Astrocyte (in vitro differentiated cells and primary cell): ENCODE measurements at regions not wholly inside any gene's neighbourhood (a gene's known extent, or its start where the extent isn't known, plus 50 kb on each side); places are given as distances from the start of the nearest gene placed in this dataset.

Experiments used
- DNase-seq: peaks from one replicate; pipeline ENCODE4 v3.0.0-alpha.2; 2010; ENCODE audit warnings: low read depth
- FAIRE-seq: peaks from 2 replicates; lab custom pipeline; 2011; peaks lifted over from hg19 to GRCh38; lab: Jason Lieb, UNC
- H2AFZ ChIP-seq: 2 replicates; pipeline ENCODE4 v1.6.0; 2012; ENCODE audit warnings: low read depth, low read length, inconsistent platforms
- H3K27ac ChIP-seq: 2 replicates; pipeline ENCODE4 v1.5.1; 2011; ENCODE audit warnings: low read depth, low read length, inconsistent platforms
- H3K27me3 ChIP-seq: 2 replicates; pipeline ENCODE4 v1.6.0; 2011; ENCODE audit warnings: low read length, inconsistent platforms; ENCODE audit not compliant: insufficient read depth
- H3K36me3 ChIP-seq: 2 replicates; pipeline ENCODE4 v1.5.1; 2011; ENCODE audit warnings: low read length, inconsistent platforms; ENCODE audit not compliant: insufficient read depth
- H3K4me1 ChIP-seq: 2 replicates; pipeline ENCODE4 v1.5.1; 2011; ENCODE audit warnings: low read length, inconsistent platforms; ENCODE audit not compliant: insufficient read depth
- H3K4me2 ChIP-seq: 2 replicates; pipeline ENCODE4 v1.6.0; 2012; ENCODE audit warnings: low read length, inconsistent platforms
- H3K4me3 ChIP-seq: 2 replicates; pipeline ENCODE4 v1.5.1; 2011; ENCODE audit warnings: low read depth, mild to moderate bottlenecking, low read length, inconsistent platforms; ENCODE audit not compliant: insufficient read depth
- H3K79me2 ChIP-seq: 2 replicates; pipeline ENCODE4 v1.6.0; 2012; ENCODE audit warnings: mild to moderate bottlenecking, low read length, inconsistent platforms; ENCODE audit not compliant: insufficient read depth
- H3K9ac ChIP-seq: 2 replicates; pipeline ENCODE4 v1.6.0; 2012; ENCODE audit warnings: mild to moderate bottlenecking, low read length, inconsistent platforms
- H3K9me3 ChIP-seq: 2 replicates; pipeline ENCODE4 v1.5.1; 2012; ENCODE audit warnings: low read depth, mild to moderate bottlenecking, low read length, inconsistent platforms; ENCODE audit not compliant: insufficient read depth
- H4K20me1 ChIP-seq: 2 replicates; pipeline ENCODE4 v1.6.0; 2012; ENCODE audit warnings: low read length, inconsistent platforms; ENCODE audit not compliant: insufficient read depth
- H3K27ac Mint-ChIP-seq: one replicate; pipeline ENCODE4 v1.8.0; 2021; ENCODE audit warnings: mild to moderate bottlenecking, mixed read lengths; ENCODE audit not compliant: unreplicated experiment
- H3K27me3 Mint-ChIP-seq: one replicate; pipeline ENCODE4 v1.8.0; 2021; ENCODE audit warnings: low read depth, mixed read lengths; ENCODE audit not compliant: unreplicated experiment
- H3K36me3 Mint-ChIP-seq: one replicate; pipeline ENCODE4 v1.8.0; 2021; ENCODE audit warnings: low read depth, mixed read lengths; ENCODE audit not compliant: unreplicated experiment
- H3K4me1 Mint-ChIP-seq: one replicate; pipeline ENCODE4 v1.8.0; 2021; ENCODE audit warnings: low read depth, mixed read lengths; ENCODE audit not compliant: unreplicated experiment
- H3K4me3 Mint-ChIP-seq: one replicate; pipeline ENCODE4 v1.8.0; 2021; ENCODE audit warnings: mild to moderate bottlenecking, moderate library complexity, mixed read lengths; ENCODE audit not compliant: unreplicated experiment
- H3K9me3 Mint-ChIP-seq: one replicate; pipeline ENCODE4 v1.8.0; 2021; ENCODE audit warnings: mild to moderate bottlenecking, mixed read lengths; ENCODE audit not compliant: unreplicated experiment
- CTCF ChIP-seq: IDR thresholded peaks from 2 replicates; pipeline ENCODE4 v1.5.1; 2011; ENCODE audit warnings: low read depth, mild to moderate bottlenecking, inconsistent platforms, low read length, moderate library complexity; ENCODE audit not compliant: insufficient read depth
- EZH2 ChIP-seq: IDR thresholded peaks from 2 replicates; pipeline ENCODE4 v1.6.1; 2012; ENCODE audit warnings: mild to moderate bottlenecking, low read length, inconsistent platforms; ENCODE audit not compliant: insufficient read depth

- H3K4me1 Mint-ChIP-seq = peaks cover 10% of the 10 kb centered on the region
- H3K9me3 Mint-ChIP-seq = peaks cover 1% of the 10 kb centered on the region
- Histone ChIP-seq H3K4me3 (no peak overlapping the region), H3K9me3 (no peaks in the 10 kb centered on the region), H3K9ac (no peak overlapping the region), H4K20me1 (no peaks in the 10 kb centered on the region), H2AFZ (no peak overlapping the region), H3K36me3 (no peaks in the 10 kb centered on the region), H3K4me1 (no peaks in the 10 kb centered on the region), H3K27me3 (no peaks in the 10 kb centered on the region), H3K79me2 (no peaks in the 10 kb centered on the region), H3K4me2 (no peak overlapping the region), H3K27ac (no peak overlapping the region)
- DNase-seq (no peak), FAIRE-seq (no peak)
- no peaks in the 10 kb centered on the region for H3K36me3 Mint-ChIP-seq
- H3K4me3 Mint-ChIP-seq = no peak overlapping the region
- no peak for TF ChIP-seq CTCF
- no peak for TF ChIP-seq EZH2
- H3K27ac Mint-ChIP-seq = no peak overlapping the region
- no peaks in the 10 kb centered on the region for H3K27me3 Mint-ChIP-seq
These were observed 581.0 kb upstream of the CHORDC1 start for GRCh38 chr11:90803831-90804230.

GRCh38 chr11:90803366-90803765, 580.5 kb upstream of the CHORDC1 start:
- H3K27ac ChIP-seq = no peak overlapping the region
- no peaks in the 10 kb centered on the region for H3K36me3 ChIP-seq
- Mint-ChIP-seq H3K4me1 (peaks cover 10% of the 10 kb centered on the region), H3K27ac (no peak overlapping the region), H3K36me3 (no peaks in the 10 kb centered on the region), H3K27me3 (no peaks in the 10 kb centered on the region), H3K9me3 (peaks cover 1% of the 10 kb centered on the region), H3K4me3 (no peak overlapping the region)
- H3K4me2 ChIP-seq = no peak overlapping the region
- H2AFZ ChIP-seq = no peak overlapping the region
- DNase-seq = no peak
- no peaks in the 10 kb centered on the region for H4K20me1 ChIP-seq
- H3K79me2 ChIP-seq = no peaks in the 10 kb centered on the region
- no peaks in the 10 kb centered on the region for H3K27me3 ChIP-seq
- H3K9ac ChIP-seq = no peak overlapping the region
- TF ChIP-seq CTCF (no peak), EZH2 (no peak)
- no peak for FAIRE-seq
- H3K9me3 ChIP-seq = no peaks in the 10 kb centered on the region
- H3K4me3 ChIP-seq = no peak overlapping the region
- no peaks in the 10 kb centered on the region for H3K4me1 ChIP-seq

GRCh38 chr11:90798769-90799168, 575.9 kb upstream of the CHORDC1 start:
- Histone ChIP-seq H3K79me2 (no peaks in the 10 kb centered on the region), H3K27ac (no peak overlapping the region), H3K4me2 (no peak overlapping the region), H4K20me1 (no peaks in the 10 kb centered on the region), H3K4me3 (no peak overlapping the region), H3K36me3 (no peaks in the 10 kb centered on the region), H3K27me3 (no peaks in the 10 kb centered on the region), H3K9ac (no peak overlapping the region), H2AFZ (no peak overlapping the region), H3K4me1 (no peaks in the 10 kb centered on the region), H3K9me3 (no peaks in the 10 kb centered on the region)
- H3K9me3 Mint-ChIP-seq = no peaks in the 10 kb centered on the region
- no peak overlapping the region for H3K27ac Mint-ChIP-seq
- no peak overlapping the region for H3K4me3 Mint-ChIP-seq
- DNase-seq (no peak), FAIRE-seq (no peak)
- H3K27me3 Mint-ChIP-seq = no peaks in the 10 kb centered on the region
- TF ChIP-seq EZH2 (no peak), CTCF (no peak)
- peaks cover 5% of the 10 kb centered on the region for H3K4me1 Mint-ChIP-seq
- no peaks in the 10 kb centered on the region for H3K36me3 Mint-ChIP-seq
